ENCODE measurements at regions not wholly inside any gene's neighbourhood (a gene's known extent, or its start where the extent isn't known, plus 50 kb on each side); places are given as distances from the start of the nearest gene placed in this dataset.

GRCh38 chr4:124053872-124054538, 657.4 kb downstream of the SPRY1 start:
- TF ChIP-seq CTCF (IDR thresholded peaks at IDR 0.05) = no peak
- TF ChIP-seq POLR2A (IDR thresholded peaks at IDR 0.05) = no peak

Measured in esophagus squamous epithelium (tissue), 4 donors.